Ovary (tissue), 3 donors: ENCODE measurements at regions not wholly inside any gene's neighbourhood (a gene's known extent, or its start where the extent isn't known, plus 50 kb on each side); places are given as distances from the start of the nearest gene placed in this dataset.

Source experiments
- CTCF ChIP-seq, 3 donors: fragments of 450-650 bp in 2 of 3; fragments of 200-600 bp in 1 of 3; IDR thresholded peaks; one replicate each; pipeline versions ENCODE4 v1.5.1 to v1.8.0; 2016 to 2022; ENCODE audit warnings: antibody characterized with exemption in 3 of 3, mild to moderate bottlenecking in 1 of 3
- POLR2A ChIP-seq: fragments of 450-650 bp; IDR thresholded peaks from one replicate; pipeline ENCODE4 v1.6.1; 2017; ENCODE audit warnings: antibody characterized with exemption, mild to moderate bottlenecking, moderate library complexity
- donor health status: DM: no; HTN: no; CAD: no.

- no peak for TF ChIP-seq CTCF (IDR thresholded peaks at IDR 0.05)
- TF ChIP-seq POLR2A: no peak
Observed at GRCh38 chr21:16571594-16571993, 841.8 kb downstream of the USP25 start.
